Dermis microvascular lymphatic vessel endothelial cell (primary cell): ENCODE measurements at regions not wholly inside any gene's neighbourhood (a gene's known extent, or its start where the extent isn't known, plus 50 kb on each side); places are given as distances from the start of the nearest gene placed in this dataset.
A peak's percentile ranks its signal among the peaks of the same experiment; 100 is the strongest.
"Not testable (repeated sequence)": the region's sequence is repeated elsewhere in the genome, so short reads cannot be mapped to it uniquely, and the experiment has no call there.

Experiments used
- DNase-seq, 2 donors: peaks; one replicate each; pipeline versions ENCODE4 v3.0.0 to v3.0.0-alpha.2; 2010; ENCODE audit warnings: low read depth in 2 of 2

DNA sequence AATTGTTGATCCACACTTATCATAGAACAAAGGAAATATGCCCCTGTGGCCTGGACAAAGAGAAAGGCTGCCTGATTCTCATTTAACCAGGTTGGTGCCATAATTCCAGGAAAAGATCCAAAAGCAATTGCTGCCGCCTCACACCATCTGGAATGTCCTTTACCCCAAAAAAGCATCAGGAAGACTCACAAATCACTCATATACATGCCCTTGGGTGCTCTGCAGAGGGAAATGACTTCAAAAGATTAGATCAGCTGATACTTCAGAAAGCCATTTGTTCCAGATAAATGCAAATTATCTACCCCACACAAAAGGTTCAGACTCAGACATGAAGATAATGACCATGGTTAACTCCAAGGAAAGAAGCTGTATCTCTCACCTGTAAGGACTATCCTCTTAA lies 285.8 kb downstream of the C1D start:
- no peak for DNase-seq

DNA sequence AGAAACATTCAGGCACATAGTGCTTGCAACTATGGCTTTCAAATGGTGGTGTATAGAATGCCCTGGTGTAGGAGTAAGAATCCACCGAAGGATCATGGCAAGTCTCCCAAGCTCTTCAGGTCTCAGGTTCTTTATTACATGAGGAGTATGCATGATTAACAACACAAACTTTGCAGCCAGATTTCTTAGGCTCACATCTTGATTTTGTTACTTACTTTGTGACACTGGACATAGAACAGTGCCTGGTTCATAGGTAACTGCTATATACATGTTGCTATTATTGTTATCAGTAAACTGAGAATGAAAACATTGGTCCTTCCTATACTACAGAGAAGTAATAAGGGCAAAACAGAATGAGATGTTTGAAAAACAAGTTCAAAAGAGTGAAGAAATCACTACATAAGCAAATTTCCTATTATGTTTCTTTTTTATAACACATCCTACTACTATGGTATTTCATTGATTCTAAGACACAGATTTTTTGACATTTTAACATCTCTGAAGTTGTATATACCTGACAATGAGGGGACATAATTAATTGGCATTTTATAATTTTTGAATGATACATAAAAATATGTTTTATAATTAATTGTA lies 284.9 kb downstream of the C1D start:
- DNase-seq: no peak

DNA sequence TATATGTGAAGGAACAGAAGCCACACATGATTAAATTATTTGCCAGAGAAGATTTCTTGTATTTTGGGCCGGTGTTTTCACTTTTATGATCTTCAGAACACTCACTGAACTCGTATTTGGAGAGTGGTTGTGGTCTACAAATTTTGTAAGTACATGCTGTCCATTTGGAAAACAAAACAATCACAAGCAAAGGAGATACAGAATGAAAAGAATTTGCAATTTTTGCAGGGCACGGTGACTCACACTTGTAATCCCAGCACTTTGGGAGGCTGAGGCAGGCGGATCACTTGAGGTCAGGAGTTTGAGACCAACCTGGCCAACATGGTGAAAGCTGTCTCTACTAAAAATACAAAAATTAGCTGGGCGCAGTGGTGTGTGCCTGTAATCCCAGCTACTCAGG lies 282.0 kb downstream of the C1D start:
- not testable (repeated sequence) for DNase-seq

DNA sequence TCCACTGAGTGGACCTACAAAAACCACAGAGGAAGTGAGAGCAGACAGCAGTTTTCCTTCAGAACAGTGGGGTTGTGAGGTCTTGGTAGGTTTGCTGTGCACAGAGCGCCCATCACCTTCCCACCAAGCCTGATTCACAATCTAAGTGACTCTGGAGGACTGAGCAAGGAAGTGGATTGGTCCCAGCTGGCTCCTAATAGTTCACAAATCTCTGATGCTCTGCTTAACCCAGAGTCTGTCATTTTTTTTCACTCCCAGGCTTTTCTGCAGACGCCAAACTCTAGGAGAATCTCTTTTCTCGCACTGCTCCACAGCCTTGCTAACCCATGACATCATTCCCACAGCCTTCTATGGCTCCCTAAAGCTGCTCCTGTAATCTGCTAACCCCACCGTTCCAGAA lies 280.4 kb downstream of the C1D start:
- no peak for DNase-seq

DNA sequence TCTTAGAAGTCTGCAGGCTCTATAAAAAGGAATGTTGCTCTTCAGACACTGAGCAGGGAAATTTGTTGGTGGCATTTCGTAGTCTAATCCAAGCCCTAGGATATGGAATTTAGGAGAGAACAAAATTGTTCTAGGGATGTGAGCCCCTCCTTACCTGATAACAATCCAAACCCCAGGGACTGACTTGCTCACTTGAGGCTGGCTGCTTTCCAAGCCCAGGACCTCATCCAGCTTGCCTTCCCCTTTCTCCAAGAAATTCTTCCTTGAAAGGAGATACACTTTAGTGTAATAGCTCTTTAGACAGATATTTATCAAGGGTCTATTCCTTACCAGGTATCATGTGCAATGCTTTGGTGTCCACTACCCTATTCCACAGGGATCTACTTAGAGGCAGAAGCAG lies 279.8 kb downstream of the C1D start:
- DNase-seq: no peak

DNA sequence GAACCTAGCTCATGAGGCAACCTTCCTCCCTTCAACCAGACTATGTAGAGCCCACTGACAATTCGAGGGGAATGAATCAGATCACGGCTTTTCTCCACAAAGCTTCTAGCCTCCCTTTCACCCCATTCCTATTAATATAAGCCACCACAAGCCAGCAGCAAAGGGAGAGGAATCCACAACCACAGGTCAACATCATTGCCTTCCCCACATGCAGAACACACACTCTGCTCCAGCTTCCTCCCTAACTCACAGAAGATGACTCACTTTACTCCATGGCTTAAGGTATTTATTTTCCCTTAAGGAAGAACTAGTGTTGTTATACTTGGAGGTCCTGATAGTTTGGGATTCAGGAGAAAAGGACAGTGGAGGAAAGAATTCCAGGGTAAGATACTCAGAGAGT lies 272.2 kb downstream of the C1D start:
- DNase-seq: no peak

DNA sequence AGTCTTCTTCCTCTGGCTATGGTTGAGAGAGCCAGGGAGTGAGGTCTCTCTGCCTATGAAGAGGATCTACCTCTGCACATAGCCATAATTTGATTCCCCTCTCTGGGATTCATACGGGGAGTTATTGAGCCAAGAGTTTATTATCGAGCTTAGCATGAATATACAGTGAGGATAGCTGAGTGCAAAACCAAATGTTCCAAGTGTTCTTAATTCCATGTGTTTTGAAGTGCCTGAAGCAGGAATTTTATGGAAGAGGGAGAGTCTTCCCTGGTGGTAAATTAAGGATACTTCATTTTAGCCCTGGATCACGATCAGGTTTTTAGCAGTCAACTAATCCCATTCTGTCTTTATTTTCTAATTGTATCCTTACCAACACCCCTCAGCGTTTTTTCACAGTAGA lies 270.6 kb downstream of the C1D start:
- no peak for DNase-seq

DNA sequence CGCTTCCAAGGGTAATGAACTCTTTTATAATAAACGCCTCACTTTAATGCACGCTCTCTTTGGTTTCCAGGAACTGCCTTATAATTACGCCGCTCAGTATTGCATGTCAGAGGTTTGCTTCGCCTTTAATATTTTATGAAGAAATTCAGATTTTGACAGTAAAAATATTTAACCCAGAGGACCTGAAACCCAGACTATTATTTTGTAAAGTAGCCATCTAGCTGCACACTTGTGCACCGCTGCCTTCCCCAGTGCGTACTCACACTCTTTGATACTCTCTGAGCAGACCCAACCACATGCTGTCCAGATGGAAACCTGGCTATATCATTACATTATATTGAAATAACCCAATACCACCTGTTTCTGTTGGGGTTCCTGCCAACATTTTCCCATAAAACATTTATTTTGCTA lies 270.1 kb downstream of the C1D start:
- DNase-seq: no peak

DNA sequence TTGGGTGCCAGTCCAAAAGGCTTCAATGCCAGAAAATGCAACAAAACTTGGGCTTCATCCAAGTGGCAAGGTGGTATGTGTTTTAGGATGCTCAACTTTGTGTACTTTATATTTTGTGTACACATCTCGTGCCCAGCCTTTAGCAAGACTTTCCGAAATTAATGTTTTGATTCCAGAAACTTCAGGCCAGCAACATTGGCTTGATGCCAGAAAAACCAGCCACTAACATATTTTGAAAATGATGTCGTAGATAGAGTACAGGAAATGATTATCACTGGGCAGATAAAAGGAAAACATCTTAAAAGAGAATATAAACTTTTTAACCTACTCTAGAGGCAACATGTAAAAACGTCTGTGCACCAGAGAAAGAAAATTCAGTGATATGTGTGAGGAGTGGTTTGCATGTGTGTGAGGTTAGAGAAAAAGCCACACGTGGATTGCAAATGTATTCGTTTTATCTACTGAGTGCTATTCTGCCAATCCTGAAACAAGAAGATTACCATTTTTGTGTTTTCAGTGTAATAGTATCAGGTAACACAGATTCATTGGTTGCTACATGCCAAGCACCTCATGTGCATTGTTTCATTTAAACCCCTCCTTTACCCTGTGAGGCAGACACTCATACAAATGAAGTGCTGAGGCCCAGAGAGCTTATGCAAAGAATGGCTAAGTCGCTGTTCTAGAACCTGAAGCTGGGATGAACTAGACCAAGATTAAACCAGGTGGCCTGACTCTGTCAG lies 264.8 kb downstream of the C1D start:
- peak; percentile 25 to 32 for DNase-seq

DNA sequence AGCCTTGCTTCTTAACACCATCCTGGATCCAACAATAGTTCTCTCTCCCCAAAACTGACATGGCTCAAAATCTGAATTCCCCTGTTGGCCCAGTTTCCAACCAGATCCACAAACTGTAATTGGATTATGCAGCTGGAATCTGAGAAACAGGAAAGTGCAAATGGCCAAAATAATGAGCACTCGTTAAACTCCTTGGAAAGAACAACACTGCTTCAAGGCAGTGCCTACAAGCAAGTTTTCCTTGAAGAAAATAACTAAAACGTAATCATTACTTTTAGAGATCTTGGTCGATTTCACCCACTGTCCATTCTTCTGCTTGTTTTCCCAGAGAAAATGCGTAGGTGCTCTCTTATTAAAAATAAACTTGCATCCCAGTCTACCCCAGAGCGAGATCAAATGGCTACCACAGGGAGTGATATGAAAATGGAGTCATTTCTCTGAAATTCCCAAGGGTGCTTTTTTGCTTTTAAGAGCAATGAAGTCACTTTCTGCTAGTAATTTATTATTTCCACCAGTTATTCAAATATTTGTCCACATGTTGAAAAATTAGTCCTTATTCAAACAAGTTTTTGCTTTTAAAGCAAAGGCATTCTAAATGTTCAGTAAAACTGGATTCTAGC lies 264.2 kb downstream of the C1D start:
- no peak for DNase-seq

DNA sequence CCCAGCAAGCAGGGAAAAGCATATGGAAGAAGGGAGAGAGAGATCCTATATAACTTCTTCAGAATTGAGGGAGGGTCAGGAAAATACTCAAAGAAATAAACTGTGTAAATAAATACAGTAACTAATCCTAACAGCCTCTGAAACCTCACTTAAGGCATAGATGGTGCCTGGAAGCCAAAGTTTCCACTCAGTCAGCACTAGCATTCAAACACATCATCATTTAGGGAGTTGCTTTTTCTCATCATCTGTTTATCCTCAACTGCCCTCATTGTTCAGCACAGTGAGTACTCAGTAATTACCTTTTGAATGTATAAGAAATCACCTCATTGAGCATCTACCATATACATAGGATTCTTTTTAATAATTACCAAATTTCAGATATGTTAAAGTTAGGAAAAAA lies 262.9 kb downstream of the C1D start:
- DNase-seq: no peak

DNA sequence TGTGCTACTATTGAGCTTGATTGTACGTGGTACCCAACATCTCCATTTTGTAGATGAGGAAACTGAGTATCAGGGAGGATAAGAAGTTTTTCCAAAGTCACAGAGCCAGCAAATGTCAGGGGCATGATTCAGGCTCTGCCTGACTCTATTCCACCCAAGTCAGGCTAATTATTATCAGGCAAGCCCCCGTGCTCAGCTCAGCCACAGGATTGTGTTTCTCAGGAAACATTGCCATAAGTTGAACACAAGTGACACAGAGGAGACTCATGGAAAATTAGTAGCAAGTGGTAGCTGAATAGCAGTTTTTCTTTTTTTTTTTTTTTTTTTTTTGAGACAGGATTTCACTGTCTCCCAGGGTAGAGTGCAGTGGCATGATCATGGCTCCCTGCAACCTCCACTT lies 260.5 kb downstream of the C1D start:
- DNase-seq: no peak

DNA sequence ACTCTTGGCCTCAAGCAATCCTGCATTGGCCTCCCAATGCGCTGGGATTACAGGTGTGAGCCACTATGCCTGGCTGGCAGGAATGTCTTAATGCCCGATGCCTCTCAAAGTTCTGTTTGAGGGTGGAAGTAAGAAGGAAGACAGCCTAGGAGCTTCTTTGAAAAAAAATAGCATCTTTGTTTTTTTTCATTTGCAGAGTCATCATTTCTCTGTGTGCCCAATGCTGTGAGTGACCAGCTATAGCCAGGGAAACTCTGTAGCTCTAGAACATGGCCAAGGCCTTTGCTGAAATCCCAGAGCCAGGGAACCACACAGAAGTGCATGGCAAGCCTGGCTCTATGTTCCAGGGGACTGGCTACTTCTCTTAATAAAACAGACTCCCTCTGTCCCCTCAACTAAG lies 260.0 kb downstream of the C1D start:
- DNase-seq: no peak

DNA sequence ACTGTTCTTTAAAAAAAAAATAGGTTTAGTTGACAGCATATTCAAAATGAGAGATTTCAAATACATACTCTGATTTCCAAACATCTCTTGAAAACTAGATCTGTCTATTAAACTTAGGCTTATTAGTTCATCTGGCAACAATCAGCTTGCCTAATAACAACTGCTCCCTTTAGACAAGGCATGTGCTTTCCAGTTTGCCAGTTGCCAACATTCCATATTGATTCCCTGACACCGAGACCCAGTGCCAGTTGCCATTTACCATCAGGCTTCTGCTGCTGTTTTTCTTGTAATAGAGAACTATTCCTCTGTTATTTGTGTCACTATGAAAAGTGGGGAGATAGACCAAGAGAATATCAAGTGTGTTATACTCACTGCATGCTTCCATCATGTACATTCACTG lies 256.0 kb downstream of the C1D start:
- DNase-seq: no peak

DNA sequence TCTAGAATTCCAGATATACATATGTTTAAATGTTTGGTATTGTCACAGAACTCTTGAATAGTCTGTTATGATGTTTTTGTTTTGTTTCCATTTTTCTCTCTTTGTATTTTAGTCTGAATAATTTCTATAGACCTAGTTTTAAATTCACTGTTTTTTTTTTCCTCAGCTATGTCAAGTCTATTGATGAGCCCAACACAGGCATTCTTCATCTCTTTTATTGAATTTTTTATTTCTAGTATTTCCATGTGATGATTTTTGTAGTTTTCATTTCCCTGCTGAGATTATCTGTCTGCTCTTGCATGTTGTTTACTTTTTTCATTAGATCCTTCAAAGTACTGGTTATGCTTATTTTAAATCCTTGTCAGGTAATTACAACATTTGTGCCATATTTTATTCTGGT lies 254.7 kb downstream of the C1D start:
- DNase-seq: no peak

DNA sequence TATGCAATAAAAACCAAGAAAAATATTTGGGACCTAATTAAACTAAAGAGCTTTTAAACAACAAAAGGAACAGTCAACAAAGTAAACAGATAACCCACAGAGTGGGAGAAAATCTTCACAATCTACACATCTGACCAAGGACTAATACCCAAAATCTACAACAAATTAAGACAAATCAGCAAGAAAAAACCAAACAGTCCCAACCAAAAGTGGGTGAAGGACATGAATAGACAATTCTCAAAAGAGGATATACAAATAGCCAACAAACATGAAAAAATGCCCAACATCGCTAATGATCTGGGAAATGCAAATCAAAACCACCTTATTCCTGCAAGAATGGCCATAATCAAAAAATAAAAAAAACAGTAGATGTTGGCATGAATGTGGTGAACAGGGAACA lies 250.1 kb downstream of the C1D start:
- no peak for DNase-seq

DNA sequence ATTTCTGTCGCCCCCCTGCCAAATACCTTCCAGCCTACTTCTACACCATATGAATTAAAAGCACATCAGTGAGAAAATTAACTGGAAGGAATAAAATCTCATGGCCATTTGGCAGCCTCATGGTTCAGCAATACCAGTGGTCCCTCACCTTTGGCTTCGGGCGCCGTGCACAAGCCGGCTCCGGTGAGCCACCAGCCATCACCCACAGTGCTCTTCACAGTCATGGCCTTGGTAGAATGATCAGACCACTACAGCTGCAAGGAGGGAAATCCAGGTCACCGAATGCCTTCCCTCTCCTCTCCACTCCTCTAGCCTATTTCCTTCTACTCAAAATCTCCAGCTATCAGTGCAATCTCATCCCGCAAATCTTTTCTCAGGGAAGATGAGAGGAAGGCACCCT lies 239.1 kb downstream of the C1D start:
- DNase-seq: no peak

DNA sequence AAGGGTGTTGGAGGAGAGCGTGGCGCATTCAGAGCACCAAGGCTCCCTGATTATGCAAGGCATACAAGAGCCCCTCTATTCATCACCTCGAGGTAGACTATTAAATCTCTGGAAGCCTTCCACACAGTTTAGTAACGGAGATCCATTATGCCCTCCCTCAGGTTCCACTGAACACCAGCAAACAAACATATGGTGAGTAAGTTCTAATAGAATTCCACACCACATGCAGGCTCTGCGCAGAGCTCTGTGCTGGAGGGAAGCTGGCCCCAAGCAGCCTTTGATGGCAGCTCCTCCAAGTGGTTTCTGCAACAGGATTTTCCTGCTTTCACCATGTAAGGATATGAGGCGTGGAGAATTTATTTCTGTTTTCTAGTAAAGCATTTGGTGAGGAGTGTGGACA lies 238.6 kb downstream of the C1D start:
- DNase-seq: no peak

DNA sequence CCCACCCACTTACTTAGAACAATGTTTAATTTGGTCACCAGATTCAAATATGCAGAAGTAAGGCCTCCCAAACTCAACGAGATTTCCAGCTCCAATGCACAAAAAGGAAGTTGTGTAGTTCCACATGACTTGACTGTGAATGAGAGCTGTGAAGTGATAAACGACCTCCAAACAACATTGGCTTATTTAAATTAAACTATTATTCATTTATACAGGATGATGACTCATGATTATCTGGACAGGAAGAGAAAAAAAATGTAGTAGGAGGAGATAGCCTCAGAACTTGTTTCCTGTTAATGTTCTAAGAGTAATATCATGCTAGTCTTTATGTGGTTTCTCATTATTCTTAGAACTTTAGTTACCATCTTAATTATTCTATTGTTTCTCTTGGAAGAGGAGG lies 237.3 kb downstream of the C1D start:
- DNase-seq: peak; percentile 68 to 90

DNA sequence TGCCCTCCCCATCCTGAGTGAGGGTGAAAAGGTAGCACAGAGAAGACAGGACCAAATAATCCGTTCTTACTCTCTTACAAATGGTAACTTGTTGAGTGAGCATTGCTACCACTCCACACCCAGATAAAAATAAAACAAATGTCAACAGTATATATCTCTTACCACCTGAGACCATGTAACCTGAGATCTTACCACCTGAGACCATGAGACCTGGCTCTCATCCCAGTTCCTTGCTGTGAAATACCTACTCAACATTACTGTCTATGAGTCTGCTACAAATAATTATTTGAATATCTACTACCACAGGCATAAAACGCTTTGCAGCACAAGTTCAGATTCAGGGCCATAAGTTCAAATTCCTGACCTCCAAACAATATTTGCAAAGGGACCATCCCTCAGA lies 234.7 kb downstream of the C1D start:
- no peak for DNase-seq

DNA sequence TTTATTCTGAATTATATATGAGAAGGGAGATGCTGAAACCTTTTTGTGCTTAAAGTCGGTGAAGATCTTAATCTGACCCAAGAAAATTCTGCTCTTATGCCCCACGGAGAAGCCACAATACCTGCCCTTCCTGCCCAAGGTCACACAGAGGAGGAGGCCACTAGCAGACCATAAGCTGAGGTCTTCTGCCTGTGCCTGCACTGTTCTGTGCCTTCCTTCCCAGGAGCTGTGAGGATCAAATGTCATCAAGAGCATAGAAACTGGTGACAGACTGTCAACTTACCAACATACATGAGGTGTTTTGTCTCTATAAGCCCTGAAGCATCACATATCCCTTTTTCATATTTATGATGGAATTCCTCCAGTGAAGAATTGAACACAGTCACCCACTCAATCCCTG lies 233.3 kb downstream of the C1D start:
- no peak for DNase-seq

DNA sequence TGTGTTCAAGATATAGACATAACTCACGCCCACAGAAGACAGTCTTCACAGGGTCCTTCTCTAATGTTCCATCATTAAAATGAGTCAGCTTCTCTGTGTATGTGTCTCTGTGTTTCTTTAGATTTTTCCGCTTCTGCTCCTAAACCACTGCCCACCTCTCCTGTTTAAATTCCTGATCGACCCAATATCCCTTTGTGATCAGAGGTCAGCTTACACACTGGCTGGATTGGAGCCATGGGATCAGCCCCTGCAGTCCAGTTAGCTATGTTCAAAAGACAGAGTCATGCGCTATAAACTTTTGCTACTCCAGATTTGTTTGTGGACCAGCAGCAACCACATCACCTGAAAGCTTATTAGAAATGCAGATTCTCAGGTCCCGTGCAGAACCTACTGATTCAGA lies 229.2 kb downstream of the C1D start:
- no peak for DNase-seq

DNA sequence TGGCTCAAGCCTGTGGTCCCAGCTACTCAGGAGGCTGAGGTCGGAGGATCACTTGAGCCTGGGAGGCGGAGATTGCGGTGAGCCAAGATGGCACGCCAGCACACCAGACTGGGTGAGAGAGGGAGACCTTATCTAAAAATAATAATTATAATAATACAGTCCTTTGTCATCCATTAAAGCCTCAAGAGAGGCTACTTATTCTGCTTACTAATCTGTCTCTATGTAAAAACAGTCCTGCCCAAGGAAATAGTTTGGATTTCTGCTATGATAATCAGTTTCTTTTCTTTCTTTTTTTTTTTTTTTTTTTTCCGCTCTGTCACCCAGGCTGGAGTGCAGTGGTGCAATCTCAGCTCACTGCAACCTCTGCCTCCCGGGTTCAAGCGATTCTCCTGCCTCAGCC lies 228.3 kb downstream of the C1D start:
- DNase-seq: no peak
